ENCODE measurements at regions not wholly inside any gene's neighbourhood (a gene's known extent, or its start where the extent isn't known, plus 50 kb on each side); places are given as distances from the start of the nearest gene placed in this dataset.

- DNase-seq (ENCODE audit: extremely low read depth, low read depth), result no peak
- TF ChIP-seq CTCF (IDR thresholded peaks at IDR 0.05; ENCODE audit: low read depth, low read length, missing control alignments), result no peak
- no peak overlapping the region for H3K4me3 ChIP-seq (replicated peaks; ENCODE audit: low read depth, low read length)
These were observed 794.3 kb downstream of the NR2F2 start for GRCh38 chr15:97124790-97125189.

- no peak for DNase-seq (ENCODE audit: extremely low read depth, low read depth)
- H3K4me3 ChIP-seq (replicated peaks; ENCODE audit: low read depth, low read length), result no peak overlapping the region
- TF ChIP-seq CTCF (IDR thresholded peaks at IDR 0.05; ENCODE audit: low read depth, low read length, missing control alignments), result no peak
These were observed 796.2 kb downstream of the NR2F2 start for GRCh38 chr15:97126553-97127233.

GRCh38 chr15:97129674-97130073 lies 799.2 kb downstream of the NR2F2 start:
- no peak for TF ChIP-seq CTCF (IDR thresholded peaks at IDR 0.05; ENCODE audit: low read depth, low read length, missing control alignments)
- no peak for DNase-seq (ENCODE audit: extremely low read depth, low read depth)

GRCh38 chr15:97140216-97140615 lies 809.7 kb downstream of the NR2F2 start:
- DNase-seq (ENCODE audit: extremely low read depth, low read depth), result no peak
- no peak for TF ChIP-seq CTCF (IDR thresholded peaks at IDR 0.05; ENCODE audit: low read depth, low read length, missing control alignments)
- no peak overlapping the region for H3K4me3 ChIP-seq (replicated peaks; ENCODE audit: low read depth, low read length)

More at GRCh38 chr15:97129674-97130073, 799.2 kb downstream of the NR2F2 start:
- no peak overlapping the region for H3K4me3 ChIP-seq (replicated peaks; ENCODE audit: low read depth, low read length)

GRCh38 chr15:97141360-97141759 lies 810.9 kb downstream of the NR2F2 start:
- no peak for DNase-seq (ENCODE audit: extremely low read depth, low read depth)
- H3K4me3 ChIP-seq (replicated peaks; ENCODE audit: low read depth, low read length), result no peak overlapping the region
- no peak for TF ChIP-seq CTCF (IDR thresholded peaks at IDR 0.05; ENCODE audit: low read depth, low read length, missing control alignments)

GRCh38 chr15:97141871-97142270 lies 811.4 kb downstream of the NR2F2 start:
- no peak for TF ChIP-seq CTCF (IDR thresholded peaks at IDR 0.05; ENCODE audit: low read depth, low read length, missing control alignments)
- H3K4me3 ChIP-seq (replicated peaks; ENCODE audit: low read depth, low read length), result no peak overlapping the region
- no peak for DNase-seq (ENCODE audit: extremely low read depth, low read depth)

All from HFF-Myc (cell line).